ENCODE measurements at regions not wholly inside any gene's neighbourhood (a gene's known extent, or its start where the extent isn't known, plus 50 kb on each side); places are given as distances from the start of the nearest gene placed in this dataset.

DNA sequence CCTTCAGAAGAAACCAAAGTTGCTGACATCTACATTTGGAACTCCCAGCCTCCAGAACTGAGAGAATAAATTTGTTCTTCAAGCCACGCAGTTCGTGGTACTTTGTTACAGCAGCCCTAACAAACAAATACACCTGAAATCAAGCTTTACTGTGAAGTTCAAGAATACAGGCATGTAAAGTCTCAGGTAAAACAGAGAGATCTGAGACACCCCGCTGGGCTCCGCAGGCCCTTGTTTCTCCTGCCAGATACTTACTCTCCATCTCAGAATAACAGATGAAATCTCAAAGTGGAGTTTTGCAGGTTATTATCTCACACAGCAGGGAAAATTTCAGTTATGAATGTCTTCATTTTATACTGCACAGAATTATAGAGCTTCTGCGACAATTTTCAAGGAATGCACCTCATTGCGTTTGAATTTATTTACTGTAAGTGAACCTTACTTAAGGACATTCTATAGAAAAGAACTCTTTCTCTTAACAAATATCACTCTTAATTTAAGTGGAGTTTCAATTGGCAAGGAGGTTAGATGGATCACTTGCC, 492.4 kb upstream of the LRATD1 start:
- DNase-seq (ENCODE audit: low read depth, low spot score), result no peak

DNA sequence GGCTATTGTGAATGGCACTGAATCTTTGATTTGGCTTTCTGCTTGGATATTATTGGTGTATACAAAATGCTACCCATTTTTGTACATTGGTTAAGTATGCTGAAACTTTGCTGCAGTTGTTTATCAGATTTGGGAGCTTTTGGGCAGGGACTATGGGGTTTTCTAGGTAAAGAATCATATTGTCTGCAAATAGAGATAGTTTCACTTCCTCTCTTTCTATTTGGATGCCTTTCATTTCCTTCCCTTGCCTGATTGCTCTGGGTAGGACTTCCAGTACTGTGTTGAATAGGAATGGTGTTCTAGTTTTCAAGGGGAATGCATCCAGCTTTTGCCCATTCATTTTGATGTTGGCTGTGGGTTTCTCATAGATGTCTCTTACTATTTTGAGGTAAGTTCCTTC, 489.1 kb upstream of the LRATD1 start:
- DNase-seq (ENCODE audit: low read depth, low spot score), result no peak

DNA sequence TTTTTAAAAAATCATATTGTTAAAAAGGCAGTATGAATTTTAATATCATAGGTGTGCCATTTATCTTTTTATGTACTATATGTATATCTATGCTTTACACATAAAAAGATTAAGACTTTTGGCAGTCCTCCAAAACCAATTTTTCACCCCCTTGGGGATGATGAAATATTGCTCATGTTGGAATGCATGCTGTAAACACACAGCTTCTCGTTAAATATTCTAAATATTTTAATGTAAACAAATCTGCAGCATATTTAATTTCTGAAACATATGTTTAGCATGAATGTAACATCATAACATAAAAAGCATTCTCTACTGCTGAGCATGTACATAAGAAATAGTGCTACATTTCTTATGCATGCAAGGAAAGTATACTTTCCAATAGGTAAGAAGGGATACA, 484.3 kb upstream of the LRATD1 start:
- DNase-seq (ENCODE audit: low read depth, low spot score), result no peak

DNA sequence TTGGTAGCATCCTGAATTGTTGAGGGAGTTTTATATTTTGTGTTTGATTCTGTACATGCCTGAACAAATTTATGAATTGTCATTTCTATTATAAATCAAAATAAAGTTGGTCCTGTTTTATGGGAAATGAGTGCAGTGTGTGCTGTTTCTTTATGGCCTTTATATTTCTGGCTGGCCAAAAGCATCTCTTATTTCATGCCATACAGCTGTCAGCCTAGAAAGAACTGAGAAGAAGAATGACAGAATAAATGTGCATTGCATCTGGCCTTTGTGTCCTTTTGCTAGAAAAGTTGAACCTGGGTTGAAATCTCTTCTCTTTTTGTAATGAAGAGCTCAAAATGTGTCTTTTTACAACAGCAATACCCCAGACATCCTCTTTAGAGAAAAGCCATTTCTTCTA, 474.7 kb upstream of the LRATD1 start:
- no peak for DNase-seq (ENCODE audit: low read depth, low spot score)

DNA sequence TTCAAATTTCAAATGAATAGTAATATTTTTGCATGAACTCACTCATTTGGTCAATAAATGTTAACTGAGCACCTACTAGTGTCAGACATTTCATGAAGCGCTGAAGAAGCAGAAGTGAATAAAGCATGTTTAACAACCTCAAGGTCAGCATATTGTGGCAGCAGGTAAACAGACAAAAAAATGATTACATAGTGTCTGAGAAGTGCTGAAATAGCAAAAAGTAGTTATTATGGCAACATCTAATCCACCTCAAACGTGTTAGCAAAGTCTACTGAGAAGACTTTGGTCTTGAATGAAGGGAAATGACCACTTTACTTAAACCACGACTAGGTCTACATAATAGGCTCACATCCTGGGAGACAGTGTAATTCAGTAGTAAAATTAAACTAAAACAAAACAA, 452.2 kb upstream of the LRATD1 start:
- DNase-seq (ENCODE audit: low read depth, low spot score), result no peak

DNA sequence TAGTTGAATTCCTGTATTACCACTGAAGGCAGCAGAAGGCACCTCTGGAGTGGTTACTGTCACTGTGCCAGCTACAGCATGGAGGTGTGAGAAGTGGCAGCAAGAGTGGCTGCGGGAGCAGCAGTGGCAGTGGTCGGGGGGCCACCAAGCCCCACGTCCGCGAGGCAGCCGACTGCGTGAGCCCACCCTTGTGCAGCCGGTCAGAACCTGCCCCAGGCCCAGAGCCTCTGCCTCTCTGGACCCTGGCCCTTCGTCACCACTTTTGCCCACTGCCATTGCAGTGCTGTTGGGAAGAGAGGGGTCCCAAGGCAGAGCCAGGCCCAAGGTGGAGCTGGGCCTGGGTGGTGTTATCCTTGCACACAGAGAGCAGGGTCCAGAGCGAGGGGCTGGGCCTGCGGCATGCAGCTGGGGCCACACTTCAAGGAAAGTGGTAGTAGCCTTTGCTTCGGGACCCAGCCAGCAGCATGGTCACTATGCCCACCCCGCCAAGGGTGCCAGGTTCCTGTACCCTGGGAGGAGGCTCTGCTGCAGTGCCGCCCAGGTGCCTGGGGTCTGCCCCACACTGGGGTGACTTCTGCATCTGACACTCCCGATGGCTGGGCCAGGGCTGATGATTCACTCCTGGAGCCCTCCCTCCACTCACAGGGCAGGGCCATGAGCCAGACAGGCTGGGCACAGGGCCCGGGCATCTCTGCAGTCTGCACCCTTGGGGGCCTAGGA, 450.1 kb upstream of the LRATD1 start:
- no peak for DNase-seq (ENCODE audit: low read depth, low spot score)

DNA sequence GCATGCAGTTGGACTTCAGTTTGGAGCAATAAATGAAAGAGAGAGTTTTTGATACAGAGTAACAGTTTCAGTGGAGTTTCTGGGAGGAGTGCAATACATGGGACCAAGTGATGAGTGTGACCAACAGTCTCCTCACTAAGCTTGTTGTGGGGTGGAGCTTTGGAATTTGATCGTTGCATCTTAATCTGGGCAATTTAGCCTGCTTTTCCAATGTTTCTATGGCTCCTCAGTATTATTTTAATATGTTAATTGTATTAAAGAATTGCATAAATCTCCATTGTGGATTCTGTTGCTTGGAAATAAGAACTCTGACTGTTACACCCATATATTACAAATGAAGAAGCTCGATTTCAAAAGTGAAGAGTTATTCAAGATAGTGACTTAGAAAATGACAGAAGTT, 446.6 kb upstream of the LRATD1 start:
- no peak for DNase-seq (ENCODE audit: low read depth, low spot score)

DNA sequence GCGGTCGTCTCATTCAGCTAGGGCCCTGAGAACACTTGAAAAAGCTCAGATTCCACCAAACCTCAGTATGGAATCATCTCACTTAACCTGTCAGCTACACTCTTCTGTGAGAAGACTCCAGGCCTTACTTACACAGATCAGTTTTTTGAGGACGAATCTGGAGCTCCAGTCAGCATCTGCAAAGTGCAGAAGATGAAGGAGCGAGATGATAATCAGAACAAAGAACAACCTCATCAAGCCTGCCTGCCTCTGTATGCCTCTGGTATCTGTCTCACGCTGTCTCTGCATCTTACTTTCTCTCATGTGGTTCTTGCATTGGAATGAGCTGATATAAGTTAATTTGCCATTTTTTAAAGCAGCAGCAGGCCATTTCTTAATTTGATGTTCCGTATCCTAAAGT, 444.1 kb upstream of the LRATD1 start:
- DNase-seq (ENCODE audit: low read depth, low spot score), result no peak

DNA sequence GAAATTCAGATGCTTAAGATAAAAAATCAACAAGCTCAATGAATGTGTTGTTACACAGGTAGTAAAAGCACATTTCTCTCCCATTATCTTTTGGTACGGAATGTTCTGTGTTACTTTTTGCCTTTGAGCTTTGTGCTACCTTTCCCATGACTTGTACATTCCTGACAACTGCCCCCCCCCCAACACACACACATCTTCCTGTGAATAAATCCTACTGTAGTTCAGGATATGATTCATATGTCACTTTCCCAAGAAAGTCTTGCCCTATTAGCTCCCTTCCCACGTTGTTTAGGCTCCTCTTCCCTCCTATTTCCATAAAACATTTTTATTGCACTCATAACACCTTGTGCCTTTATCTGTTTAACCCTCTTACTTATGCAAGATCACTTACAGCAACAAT, 442.6 kb upstream of the LRATD1 start:
- no peak for DNase-seq (ENCODE audit: low read depth, low spot score)

DNA sequence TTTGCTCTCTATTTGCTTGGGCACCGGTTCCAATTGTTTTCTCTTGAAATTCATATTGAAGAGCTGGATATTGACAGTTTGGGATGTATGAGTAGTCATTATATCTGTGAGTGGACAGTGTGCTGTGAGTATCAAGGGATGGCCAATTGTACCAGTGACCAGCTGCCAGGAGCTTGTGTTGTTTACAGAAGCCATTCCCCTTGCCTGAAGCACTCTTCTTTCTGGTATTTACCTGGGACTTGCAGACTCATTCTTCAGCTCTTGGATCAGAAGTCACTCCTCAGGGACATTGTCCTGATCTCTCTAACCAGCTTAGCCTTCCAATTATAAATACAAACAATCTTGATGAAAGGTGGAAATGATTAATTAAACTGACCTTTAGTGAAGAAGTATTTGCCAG, 438.3 kb upstream of the LRATD1 start:
- DNase-seq (ENCODE audit: low read depth, low spot score), result no peak

DNA sequence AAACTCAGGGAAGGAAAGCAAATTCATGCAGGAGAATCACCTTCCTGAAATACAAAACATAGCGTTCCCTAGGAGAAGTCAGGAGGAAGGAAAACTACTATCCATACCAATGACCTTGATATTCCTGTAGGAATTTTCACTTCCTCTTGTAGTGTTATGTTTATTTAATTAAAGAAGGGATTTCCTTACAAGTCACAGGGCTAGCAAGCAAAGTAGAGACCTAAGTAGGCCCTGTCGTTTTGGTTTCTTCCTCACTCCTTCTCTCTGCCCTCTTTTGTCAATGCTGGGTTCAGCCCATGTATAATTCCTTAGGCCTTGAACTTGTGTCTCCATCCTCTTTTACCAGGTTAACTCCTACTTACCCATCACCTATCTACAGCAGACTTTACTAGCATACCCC, 435.2 kb upstream of the LRATD1 start:
- DNase-seq (ENCODE audit: low read depth, low spot score), result no peak

DNA sequence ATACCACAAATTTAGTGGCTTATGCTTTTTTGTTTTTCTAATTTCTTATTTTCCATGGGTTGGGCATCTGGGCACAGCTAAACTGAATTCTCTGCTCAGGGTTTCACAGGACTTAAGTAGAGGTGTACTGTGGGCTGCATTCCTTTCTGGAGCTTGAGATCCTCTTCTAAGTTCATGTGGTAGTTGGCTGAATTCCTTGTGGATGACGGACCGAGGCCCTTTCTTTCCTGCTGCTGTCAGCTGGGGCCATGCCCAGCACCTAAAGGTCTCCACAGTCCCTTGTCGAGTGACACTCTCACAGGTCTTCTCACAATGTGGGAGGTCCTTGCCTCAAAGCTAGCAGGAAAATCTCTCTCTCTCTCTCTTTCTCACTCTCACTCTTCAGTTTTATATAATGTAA, 433.5 kb upstream of the LRATD1 start:
- DNase-seq (ENCODE audit: low read depth, low spot score), result no peak

DNA sequence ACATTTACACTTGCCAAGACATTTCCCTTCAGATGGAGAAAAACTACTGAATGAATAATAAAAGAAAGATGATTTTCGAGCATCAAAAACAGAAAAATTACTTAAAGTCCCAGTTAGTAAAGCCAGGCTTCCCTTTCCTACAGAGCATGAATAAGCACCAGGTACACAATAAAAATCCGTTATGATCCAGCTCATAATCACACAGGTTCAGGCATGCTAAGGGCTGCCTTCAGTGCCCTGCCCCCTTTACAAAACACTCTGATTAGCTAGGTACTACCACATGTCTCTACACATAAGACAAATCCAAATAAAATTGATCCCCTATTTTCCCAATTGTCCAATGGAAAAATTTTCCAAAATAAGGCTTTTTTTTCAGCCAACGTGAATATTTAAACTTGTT, 413.2 kb upstream of the LRATD1 start:
- DNase-seq (ENCODE audit: low read depth, low spot score), result no peak

DNA sequence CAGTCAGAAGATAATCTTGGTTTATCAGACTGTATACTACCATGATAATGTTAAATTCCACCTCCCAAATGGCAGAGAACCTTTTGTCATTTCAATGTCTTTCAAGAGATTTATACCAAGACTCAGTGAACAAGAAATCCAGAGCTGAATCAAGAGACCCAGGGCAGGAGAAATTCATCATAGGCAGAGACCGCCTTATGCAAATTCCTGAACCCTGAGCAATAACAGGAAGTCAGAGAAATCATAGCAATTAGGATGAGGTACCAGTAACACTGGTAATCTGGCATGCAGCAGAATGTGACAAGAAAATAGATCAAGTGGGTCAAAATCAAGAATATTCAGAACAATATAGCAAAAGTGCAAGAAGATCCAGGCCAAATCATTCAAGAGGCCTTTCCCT, 412.4 kb upstream of the LRATD1 start:
- DNase-seq (ENCODE audit: low read depth, low spot score), result no peak

DNA sequence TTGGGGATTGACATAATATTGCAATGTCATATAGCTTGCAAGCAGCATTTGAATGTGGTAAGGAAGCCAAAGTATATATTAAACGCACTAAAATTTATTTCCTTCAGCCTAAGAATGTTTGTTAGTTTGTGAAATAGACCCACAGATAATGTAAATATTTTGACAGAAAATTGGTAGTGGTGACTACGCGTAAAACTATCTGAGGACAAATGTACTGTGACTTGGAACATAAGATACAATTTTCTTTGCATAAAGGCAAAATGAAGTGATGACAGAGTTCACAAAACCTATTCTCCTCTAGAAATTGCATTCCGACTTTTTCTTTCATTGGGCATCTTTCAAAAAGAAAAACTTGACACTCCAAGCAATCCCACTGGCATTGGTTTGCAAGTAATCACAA, 411.1 kb upstream of the LRATD1 start:
- no peak for DNase-seq (ENCODE audit: low read depth, low spot score)

DNA sequence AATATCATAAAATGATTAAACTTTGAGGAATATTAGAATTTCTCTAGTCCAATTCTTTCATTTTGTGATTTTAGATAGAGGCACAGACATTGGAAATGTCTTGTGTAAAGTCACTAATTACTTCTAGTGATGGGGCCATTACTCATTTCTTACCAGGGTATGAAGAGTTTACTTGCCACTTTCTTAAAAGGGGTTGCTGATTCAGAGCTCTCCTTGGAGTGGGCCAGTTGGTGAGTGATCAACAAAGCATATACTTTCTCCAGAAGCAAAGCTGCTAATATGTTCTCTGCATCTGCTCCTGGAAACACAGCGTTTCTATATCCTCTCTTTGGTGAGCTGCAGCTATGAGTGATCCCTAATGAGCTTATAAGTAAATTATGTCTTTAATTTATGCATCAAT, 408.9 kb upstream of the LRATD1 start:
- DNase-seq (ENCODE audit: low read depth, low spot score), result no peak

DNA sequence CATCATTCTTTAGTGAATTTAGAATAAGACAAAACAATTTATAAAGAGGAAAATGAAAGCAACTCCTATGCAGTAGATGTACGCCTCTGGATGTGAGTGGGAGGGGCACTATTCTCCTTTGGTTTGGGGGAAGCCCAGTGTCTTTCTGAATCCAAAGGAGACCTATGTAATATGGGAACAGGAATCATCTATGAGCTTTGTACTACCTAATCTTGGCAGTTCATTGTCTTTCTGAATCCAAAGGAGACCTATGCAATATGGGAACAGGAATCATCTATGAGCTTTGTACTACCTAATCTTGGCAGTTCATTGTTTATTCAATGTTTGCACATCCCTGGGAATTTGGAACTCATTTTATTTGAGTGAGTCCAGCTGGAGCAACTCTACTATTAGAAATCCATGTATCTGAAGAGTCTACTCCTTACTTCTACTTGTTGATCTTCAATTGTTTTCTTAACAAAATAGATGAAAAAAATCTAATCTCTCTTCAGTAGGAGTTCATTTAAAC, 401.1 kb upstream of the LRATD1 start:
- no peak for DNase-seq (ENCODE audit: low read depth, low spot score)

DNA sequence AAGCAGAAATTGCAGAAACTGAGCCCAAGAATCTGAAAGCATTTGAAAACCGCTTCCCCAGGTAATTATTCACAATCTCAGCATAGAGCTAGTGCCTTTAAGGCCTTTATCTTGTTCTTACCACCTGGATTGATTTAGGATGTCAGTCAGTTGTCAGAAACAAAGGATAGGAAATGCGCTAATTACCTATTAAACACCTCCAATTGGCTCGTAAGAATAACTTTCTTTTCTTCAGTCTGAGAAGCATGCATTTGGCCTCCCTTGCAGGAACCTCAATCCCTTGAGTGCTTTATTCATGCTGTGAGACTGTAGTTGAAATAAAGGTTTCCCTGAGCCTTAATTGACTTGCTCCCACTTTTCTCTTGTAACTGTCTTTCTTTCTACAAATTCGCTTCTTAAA, 400.3 kb upstream of the LRATD1 start:
- DNase-seq (ENCODE audit: low read depth, low spot score), result no peak

DNA sequence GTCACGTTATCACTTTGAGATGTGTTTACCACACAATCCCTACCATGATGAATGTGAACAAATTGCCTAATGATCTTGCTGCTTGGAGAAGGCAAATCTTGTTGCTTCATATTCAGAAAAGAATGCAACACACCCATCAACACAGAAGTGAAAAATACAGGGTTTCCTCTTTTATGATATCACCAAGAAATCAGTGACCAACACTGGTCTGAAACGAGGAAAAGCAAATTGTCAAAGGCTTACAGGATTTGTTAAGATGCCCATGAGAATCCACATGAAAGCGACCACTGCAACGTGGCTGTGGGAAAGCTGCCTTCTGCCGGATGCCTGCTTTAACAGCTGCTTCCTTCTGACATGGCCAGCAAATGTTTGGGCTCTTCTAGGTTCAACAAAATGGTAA, 397.6 kb upstream of the LRATD1 start:
- no peak for DNase-seq (ENCODE audit: low read depth, low spot score)

DNA sequence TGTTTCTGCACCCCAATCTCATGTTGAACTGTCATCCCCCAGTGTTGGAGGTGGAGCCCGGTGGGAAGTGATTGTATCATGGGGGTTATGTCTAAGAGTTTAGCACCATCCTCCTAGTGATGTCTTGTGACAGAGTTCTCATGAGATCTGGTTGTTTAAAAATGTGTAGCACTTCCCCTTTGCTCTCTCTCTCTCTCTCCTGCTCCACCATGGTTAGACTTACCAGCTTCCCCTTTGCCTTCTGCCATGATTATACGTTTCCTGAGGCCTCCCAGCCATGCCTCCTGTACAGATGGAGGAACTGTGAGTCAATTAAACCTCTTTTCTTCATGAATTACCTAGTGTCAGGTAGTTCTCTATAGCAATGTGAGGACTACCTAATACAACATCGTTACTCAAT, 396.9 kb upstream of the LRATD1 start:
- DNase-seq (ENCODE audit: low read depth, low spot score), result no peak

DNA sequence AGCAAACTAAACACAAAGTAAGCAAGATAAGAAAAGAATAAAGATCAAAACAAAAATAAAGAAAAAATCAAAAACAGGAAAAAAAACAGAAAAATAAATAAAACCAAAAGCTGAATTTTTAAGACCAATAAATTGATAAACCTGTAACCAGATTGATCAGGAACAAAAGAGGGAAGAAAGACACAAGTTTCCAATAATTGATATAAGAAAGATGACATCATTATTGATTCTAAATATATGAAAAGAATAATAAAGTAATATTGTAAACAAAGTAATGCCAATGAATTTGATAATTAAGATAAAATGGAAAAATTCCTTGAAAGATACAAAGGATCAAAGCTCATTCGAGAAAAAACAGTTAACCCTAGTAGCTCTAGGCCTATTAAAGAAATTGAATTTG, 394.6 kb upstream of the LRATD1 start:
- no peak for DNase-seq (ENCODE audit: low read depth, low spot score)

DNA sequence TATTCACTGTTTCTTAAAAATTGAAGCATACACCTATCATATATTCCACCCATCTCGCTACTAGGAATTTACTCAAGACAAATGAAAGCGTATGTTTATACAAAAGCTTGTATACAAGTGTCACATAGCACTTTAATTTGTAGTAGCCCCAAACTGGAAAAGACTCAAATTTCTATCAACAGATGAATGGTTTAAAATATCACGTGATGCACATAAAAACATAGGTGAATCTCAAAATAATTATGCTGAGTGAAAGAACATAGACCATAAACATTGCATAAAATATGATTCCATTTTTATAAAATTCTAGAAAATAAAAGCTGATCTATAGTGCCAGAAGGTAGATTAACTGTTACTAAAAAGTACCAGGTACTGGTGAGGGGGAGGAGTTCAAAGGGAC, 392.9 kb upstream of the LRATD1 start:
- DNase-seq (ENCODE audit: low read depth, low spot score), result no peak

DNA sequence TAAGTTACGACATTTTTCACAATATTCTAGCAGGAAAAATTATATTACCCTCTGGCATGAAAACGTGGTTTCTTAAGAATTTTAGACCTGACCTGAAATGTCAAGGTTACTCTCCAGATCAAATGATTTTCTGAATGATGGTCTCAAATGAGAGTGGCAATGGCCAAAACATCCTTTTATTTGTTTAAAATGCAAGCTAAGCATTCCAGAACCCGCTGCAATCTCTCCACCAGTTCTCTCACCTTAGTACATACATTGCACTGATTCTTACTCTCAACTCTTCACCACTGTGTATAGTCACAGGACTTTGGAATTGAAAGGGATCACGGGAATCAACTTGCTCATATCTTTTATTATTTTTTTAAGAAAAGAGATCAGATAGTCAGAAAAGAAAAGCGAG, 391.6 kb upstream of the LRATD1 start:
- DNase-seq (ENCODE audit: low read depth, low spot score), result no peak

DNA sequence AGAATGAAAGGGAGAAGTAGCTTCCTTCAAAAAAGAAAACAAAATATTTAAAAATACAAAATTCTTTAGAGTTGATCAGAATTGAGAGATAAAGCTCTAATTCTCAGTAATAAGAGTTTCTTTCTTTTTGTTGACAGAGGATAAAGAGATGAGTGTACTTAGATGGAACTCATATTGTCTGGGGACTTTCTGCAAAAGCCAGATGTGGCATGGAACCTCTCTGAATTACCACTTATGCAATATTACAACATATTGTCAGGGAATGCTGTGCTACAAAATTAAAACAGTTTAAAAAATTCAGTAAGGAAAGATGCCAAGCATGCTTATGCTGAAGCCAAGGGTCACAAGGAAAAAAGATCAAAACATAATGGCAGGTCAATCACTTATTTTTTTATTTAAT, 386.6 kb upstream of the LRATD1 start:
- no peak for DNase-seq (ENCODE audit: low read depth, low spot score)
